Esophagus squamous epithelium (tissue), 5 donors: ENCODE measurements at regions not wholly inside any gene's neighbourhood (a gene's known extent, or its start where the extent isn't known, plus 50 kb on each side); places are given as distances from the start of the nearest gene placed in this dataset.

Source experiments
- DNase-seq: peaks from one replicate; lab custom pipeline; 2025; lab: John Stamatoyannopoulos, UW
- H3K27ac ChIP-seq, 4 donors: fragments of 200-600 bp; sonication (generic); one replicate each; pipeline ENCODE4 v1.5.1; 2016 to 2019; ENCODE audit warnings: mild to moderate bottlenecking in 1 of 4
- H3K27me3 ChIP-seq, 4 donors: fragments of 200-600 bp; sonication (generic); 1 replicate in 3 of 4; 2 replicates in 1 of 4; pipeline versions ENCODE4 v1.5.1 to v1.6.0; 2017 to 2021; ENCODE audit warnings: antibody characterized with exemption in 1 of 4
- H3K36me3 ChIP-seq, 3 donors: fragments of 200-600 bp; sonication (generic); one replicate each; pipeline ENCODE4 v1.5.1; 2016 to 2019
- H3K4me1 ChIP-seq, 3 donors: fragments of 200-600 bp; sonication (generic); one replicate each; pipeline ENCODE4 v1.5.1; 2017 to 2019
- H3K4me3 ChIP-seq, 4 donors: fragments of 200-600 bp; sonication (generic); 1 replicate in 3 of 4; 2 replicates in 1 of 4; pipeline ENCODE4 v1.5.1; 2016 to 2019; ENCODE audit warnings: mild to moderate bottlenecking in 2 of 4, moderate library complexity in 1 of 4
- H3K9me3 ChIP-seq, 3 donors: fragments of 200-600 bp; sonication (generic); one replicate each; pipeline ENCODE4 v1.5.1; 2016 to 2019
- POLR2A ChIP-seq, 4 donors: fragments of 450-650 bp; IDR thresholded peaks; one replicate each; pipeline ENCODE4 v1.6.1; 2017; ENCODE audit warnings: antibody characterized with exemption in 4 of 4, mild to moderate bottlenecking in 4 of 4, moderate library complexity in 3 of 4
- intact Hi-C: fragments of 100-400 bp; cut with DNase I; formaldehyde crosslinking; loops from one replicate; pipeline ENCODE4 v1.15.0; 2022
- small RNA-seq, 4 donors: library from RNA; depleted of rRNA; stranded (forward); fragments of <200 nt; gene quantifications; one replicate each; pipeline ENCODE3, GENCODE V24; 2016
- TF ChIP-seq, protein P1 (sequence below), 6 experiments: fragments of 450-650 bp in 4 of 6; fragments of 200-600 bp in 2 of 6; sonication (generic) in 2 of 6; IDR thresholded peaks; one replicate each; pipeline ENCODE4 v1.5.1; 2016 to 2019; ENCODE audit warnings: antibody characterized with exemption in 6 of 6, mild to moderate bottlenecking in 4 of 6, moderate library complexity in 4 of 6
- donor health status: DM: yes; HTN: yes; CAD: no.

DNA sequence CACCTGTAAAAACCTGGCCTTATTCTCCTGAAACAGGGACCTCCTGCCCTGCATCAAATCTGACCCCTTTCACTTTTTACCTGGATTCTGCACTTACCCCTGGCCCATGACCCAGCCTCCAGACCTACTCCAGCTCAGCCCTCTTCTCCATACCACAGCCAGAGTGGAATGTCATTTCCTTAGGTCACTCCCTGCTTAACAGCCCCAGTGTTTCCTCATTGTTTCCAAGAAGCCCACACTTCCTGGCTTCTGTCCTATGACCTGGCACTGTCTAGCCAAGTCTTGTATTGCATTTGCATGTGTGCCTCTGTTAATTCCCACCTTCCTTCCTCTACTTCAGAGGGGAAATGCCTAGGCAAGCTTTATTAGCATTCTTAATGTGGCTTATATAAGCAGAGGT lies 51.4 kb upstream of the TRIB2 start:
- peaks cover 0 to 15% (median 0%) of the 10 kb centered on the region in 3 donors for H3K4me1 ChIP-seq
- no peak overlapping the region for H3K4me3 ChIP-seq
- TF ChIP-seq, protein P1, sequence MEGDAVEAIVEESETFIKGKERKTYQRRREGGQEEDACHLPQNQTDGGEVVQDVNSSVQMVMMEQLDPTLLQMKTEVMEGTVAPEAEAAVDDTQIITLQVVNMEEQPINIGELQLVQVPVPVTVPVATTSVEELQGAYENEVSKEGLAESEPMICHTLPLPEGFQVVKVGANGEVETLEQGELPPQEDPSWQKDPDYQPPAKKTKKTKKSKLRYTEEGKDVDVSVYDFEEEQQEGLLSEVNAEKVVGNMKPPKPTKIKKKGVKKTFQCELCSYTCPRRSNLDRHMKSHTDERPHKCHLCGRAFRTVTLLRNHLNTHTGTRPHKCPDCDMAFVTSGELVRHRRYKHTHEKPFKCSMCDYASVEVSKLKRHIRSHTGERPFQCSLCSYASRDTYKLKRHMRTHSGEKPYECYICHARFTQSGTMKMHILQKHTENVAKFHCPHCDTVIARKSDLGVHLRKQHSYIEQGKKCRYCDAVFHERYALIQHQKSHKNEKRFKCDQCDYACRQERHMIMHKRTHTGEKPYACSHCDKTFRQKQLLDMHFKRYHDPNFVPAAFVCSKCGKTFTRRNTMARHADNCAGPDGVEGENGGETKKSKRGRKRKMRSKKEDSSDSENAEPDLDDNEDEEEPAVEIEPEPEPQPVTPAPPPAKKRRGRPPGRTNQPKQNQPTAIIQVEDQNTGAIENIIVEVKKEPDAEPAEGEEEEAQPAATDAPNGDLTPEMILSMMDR (IDR thresholded peaks at IDR 0.05): no peak
- no peak for TF ChIP-seq POLR2A (IDR thresholded peaks at IDR 0.05)
- no peak for DNase-seq
- intact Hi-C loops: no loop called here
- peaks cover 0 to 21% (median 11%) of the 10 kb centered on the region in 3 donors for H3K9me3 ChIP-seq
- peaks cover 0 to 3% (median 0%) of the 10 kb centered on the region in 4 donors for H3K27me3 ChIP-seq
- H3K36me3 ChIP-seq: no peaks in the 10 kb centered on the region
- H3K27ac ChIP-seq: no peak overlapping the region

DNA sequence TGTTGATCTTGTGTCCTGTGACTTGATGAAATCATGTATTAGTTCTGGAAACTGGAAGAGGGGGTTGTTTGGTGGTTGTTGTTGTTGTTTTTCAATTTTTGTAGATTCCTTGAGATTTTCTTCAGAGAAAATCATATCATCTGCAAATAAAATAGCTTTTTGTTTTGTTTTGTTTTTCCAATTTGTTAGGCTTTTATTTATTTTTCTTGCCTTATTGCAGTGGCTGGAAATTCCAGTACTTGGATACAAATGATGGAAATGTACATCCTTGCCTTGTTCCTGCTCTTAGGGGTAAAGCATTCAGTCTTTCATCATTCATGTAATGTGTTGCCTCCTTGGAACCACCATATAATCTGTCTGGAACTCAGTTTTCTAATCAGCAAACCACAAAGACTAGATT lies 50.3 kb upstream of the TRIB2 start:
- H3K4me1 ChIP-seq: peaks cover 0 to 5% (median 0%) of the 10 kb centered on the region in 3 donors

More for the DNA sequence above, 50.3 kb upstream of the TRIB2 start:
- Histone ChIP-seq H3K27ac (no peak overlapping the region), H3K9me3 (peaks cover 0 to 21% (median 11%) of the 10 kb centered on the region in 3 donors), H3K27me3 (peaks cover 0 to 3% (median 0%) of the 10 kb centered on the region in 4 donors), H3K36me3 (no peaks in the 10 kb centered on the region), H3K4me3 (no peak overlapping the region)
- TF ChIP-seq, protein P1 (IDR thresholded peaks at IDR 0.05): no peak
- TF ChIP-seq POLR2A (IDR thresholded peaks at IDR 0.05): no peak
- intact Hi-C loops: no loop called here
- no peak for DNase-seq

Small RNA genes in the stretch of these regions (small RNA-seq; reads per million reads assigned to genes)
- gene MIR3681 (0 reads per million in 4 donors), gene RF00093 (0 reads per million in 4 donors), gene RNU6-843P (0 reads per million in 4 donors)
